Mucosa of descending colon (tissue), 3 donors: ENCODE measurements at regions not wholly inside any gene's neighbourhood (a gene's known extent, or its start where the extent isn't known, plus 50 kb on each side); places are given as distances from the start of the nearest gene placed in this dataset.

Experiments used
- ATAC-seq: fragments of 200-7000 bp; cut with Tn5 transposase; one replicate; pipeline ENCODE4 v1.9.1; 2020; ENCODE audit warnings: mild to moderate bottlenecking, moderate library complexity
- DNase-seq, 3 donors: peaks; one replicate each; pipeline ENCODE4 v3.0.0-alpha.2; 2020
- H3K36me3 ChIP-seq: fragments of 200-600 bp; one replicate; pipeline ENCODE4 v1.8.0; 2021; ENCODE audit warnings: low read depth, mild to moderate bottlenecking
- H3K4me1 ChIP-seq: fragments of 200-600 bp; one replicate; pipeline ENCODE4 v1.8.0; 2021; ENCODE audit warnings: low read depth, mild to moderate bottlenecking
- H3K4me3 ChIP-seq: fragments of 200-600 bp; one replicate; pipeline ENCODE4 v1.8.0; 2021; ENCODE audit warnings: mild to moderate bottlenecking
- H3K9me3 ChIP-seq: fragments of 200-600 bp; one replicate; pipeline ENCODE4 v1.8.0; 2021; ENCODE audit warnings: mild to moderate bottlenecking
- CTCF ChIP-seq: fragments of 200-600 bp; IDR thresholded peaks from one replicate; pipeline ENCODE4 v1.8.0; 2022; ENCODE audit warnings: antibody characterized with exemption, mild to moderate bottlenecking
- intact Hi-C, 2 donors: fragments of 100-400 bp; cut with DNase I in 1 of 2; cut with micrococcal nuclease in 1 of 2; formaldehyde crosslinking; loops; one replicate each; pipeline versions ENCODE4 v1.11.0 to v1.11.1; 2022; cut with DNase I, micrococcal nuclease
- donor health status: DM: no; HTN: no; CAD: no; lungs with moderate emphysema.
- donor health status: DM: no; HTN: no; CAD: no.
- donor health status: DM: no; HTN: yes; CAD: no.

DNA sequence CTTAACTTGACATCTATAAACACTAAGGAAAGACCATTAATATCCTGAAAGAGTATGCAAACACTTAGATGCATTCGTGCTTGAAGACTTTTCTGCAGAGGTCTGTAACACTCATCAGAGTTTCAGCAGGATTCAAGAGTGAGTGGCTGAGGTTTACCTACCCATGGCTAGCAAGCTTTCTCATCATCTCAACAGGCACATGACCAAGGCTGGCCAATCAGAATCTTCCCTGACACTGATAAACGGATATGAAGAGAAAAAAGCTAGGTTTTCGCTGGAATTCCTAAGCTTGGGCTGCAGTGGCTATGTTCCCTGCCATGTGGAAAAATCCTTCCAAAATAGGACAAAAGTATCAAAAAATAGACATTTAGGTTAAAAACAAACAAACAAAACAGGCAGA is 162.1 kb upstream of the USP15 start:
- TF ChIP-seq CTCF, result no peak
- intact Hi-C loops, result no loop called here
- no peaks in the 10 kb centered on the region for H3K36me3 ChIP-seq

DNA sequence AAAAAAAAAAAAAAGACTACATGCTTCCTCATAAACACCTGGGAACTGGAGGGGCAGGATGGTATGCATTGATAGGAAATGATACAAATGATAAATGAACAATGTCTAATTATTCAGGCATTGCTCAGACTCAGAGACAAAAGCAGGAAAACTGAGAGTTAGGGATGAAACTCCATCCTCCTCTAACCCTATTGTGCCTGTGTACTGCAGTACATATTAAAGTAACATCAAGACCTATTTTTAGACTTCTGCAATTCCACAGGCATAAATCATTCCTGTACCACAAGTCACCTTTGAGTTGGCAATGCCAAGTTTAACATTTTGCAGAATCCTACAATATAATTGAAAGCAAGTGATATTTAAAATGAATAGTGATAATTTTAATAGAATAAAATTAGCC is 156.5 kb upstream of the USP15 start:
- Histone ChIP-seq H3K4me1 (no peaks in the 10 kb centered on the region), H3K4me3 (no peak overlapping the region), H3K9me3 (no peaks in the 10 kb centered on the region), H3K36me3 (no peaks in the 10 kb centered on the region)
- no peak for DNase-seq
- intact Hi-C loops, result no loop called here
- TF ChIP-seq CTCF, result no peak
- ATAC-seq, result no peak

More for the DNA sequence above, 162.1 kb upstream of the USP15 start:
- DNase-seq (no peak), ATAC-seq (no peak)
- no peaks in the 10 kb centered on the region for H3K9me3 ChIP-seq
- no peaks in the 10 kb centered on the region for H3K4me1 ChIP-seq
- H3K4me3 ChIP-seq, result no peak overlapping the region

GRCh38 chr12:62106547-62107185 is 153.5 kb upstream of the USP15 start:
- H3K36me3 ChIP-seq, result no peaks in the 10 kb centered on the region
- no peaks in the 10 kb centered on the region for H3K9me3 ChIP-seq
- intact Hi-C loops, result no loop called here
- no peak for ATAC-seq
- no peak for DNase-seq
- H3K4me1 ChIP-seq, result no peaks in the 10 kb centered on the region
- H3K4me3 ChIP-seq, result no peak overlapping the region
- TF ChIP-seq CTCF, result no peak

- intact Hi-C loops, result no loop called here
- ATAC-seq (no peak), DNase-seq (peak in 1 of 3 donors; percentile 7)
- H3K4me3 ChIP-seq, result no peak overlapping the region
- H3K9me3 ChIP-seq, result no peaks in the 10 kb centered on the region
- H3K36me3 ChIP-seq, result no peaks in the 10 kb centered on the region
- no peaks in the 10 kb centered on the region for H3K4me1 ChIP-seq
- no peak for TF ChIP-seq CTCF
Observed at GRCh38 chr12:62113366-62114011, 146.7 kb upstream of the USP15 start.

GRCh38 chr12:62116986-62117385 is 143.2 kb upstream of the USP15 start:
- TF ChIP-seq CTCF, result no peak
- H3K4me1 ChIP-seq, result no peaks in the 10 kb centered on the region
- H3K4me3 ChIP-seq, result no peak overlapping the region
- DNase-seq, result no peak
- intact Hi-C loops, result no loop called here
- no peaks in the 10 kb centered on the region for H3K9me3 ChIP-seq
- no peaks in the 10 kb centered on the region for H3K36me3 ChIP-seq
- no peak for ATAC-seq
